ENCODE measurements at regions not wholly inside any gene's neighbourhood (a gene's known extent, or its start where the extent isn't known, plus 50 kb on each side); places are given as distances from the start of the nearest gene placed in this dataset.

DNA sequence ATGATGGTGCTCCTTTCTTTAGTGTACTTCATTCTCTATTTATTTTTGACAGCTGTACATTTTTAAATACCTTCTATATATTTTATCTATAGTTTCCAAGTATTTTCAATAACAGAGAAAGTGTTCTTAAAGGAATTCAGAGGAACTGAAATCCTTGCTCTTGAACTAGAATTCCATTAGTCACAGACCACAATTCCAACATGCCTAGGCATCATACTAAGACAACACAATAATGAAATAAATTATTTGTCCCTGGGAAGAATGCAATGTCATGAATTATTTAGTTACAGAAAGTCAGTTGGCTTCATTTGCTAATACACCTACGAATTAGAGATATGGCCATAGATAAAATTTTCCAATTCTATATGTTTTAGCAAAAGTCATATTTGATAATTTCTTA, 671.2 kb downstream of the EPHA7 start:
- Histone ChIP-seq H3K27me3 (replicated peaks) (no peaks in the 10 kb centered on the region), H3K36me3 (replicated peaks) (no peaks in the 10 kb centered on the region), H3K27ac (no peak overlapping the region), H3K4me3 (ENCODE audit: low read depth, low read length) (no peak overlapping the region)
- DNase-seq = no peak
- TF ChIP-seq, protein P1, sequence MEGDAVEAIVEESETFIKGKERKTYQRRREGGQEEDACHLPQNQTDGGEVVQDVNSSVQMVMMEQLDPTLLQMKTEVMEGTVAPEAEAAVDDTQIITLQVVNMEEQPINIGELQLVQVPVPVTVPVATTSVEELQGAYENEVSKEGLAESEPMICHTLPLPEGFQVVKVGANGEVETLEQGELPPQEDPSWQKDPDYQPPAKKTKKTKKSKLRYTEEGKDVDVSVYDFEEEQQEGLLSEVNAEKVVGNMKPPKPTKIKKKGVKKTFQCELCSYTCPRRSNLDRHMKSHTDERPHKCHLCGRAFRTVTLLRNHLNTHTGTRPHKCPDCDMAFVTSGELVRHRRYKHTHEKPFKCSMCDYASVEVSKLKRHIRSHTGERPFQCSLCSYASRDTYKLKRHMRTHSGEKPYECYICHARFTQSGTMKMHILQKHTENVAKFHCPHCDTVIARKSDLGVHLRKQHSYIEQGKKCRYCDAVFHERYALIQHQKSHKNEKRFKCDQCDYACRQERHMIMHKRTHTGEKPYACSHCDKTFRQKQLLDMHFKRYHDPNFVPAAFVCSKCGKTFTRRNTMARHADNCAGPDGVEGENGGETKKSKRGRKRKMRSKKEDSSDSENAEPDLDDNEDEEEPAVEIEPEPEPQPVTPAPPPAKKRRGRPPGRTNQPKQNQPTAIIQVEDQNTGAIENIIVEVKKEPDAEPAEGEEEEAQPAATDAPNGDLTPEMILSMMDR (IDR thresholded peaks at IDR 0.05; ENCODE audit: low read depth, low read length, missing control alignments) = no peak
- in situ Hi-C loops (cut with HindIII; ENCODE audit: low pct_ligation_motif_present, low sequenced_read_pairs) = no loop called here

DNA sequence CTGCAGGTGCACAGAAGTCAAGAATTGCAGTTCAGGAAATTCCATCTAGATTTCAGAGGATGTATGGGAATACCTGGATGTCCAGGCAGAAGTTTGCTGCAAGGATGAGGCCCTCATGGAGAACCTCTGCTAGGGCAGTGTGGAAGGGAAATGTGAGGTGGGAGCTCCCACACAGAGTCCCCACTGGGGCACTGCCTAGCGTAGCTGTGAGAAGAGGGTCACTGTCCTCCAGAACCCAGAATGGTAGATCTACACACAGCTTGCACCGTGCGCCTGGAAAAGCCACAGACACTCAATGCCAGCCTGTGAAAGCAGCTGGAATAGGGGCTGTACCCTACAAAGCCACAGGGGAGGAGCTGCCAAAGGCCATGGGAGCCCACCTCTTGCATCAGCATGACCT, 681.4 kb downstream of the EPHA7 start:
- in situ Hi-C loops (cut with HindIII; ENCODE audit: low pct_ligation_motif_present, low sequenced_read_pairs) = no loop called here
- H3K27me3 ChIP-seq (replicated peaks) = no peaks in the 10 kb centered on the region
- no peak for DNase-seq

DNA sequence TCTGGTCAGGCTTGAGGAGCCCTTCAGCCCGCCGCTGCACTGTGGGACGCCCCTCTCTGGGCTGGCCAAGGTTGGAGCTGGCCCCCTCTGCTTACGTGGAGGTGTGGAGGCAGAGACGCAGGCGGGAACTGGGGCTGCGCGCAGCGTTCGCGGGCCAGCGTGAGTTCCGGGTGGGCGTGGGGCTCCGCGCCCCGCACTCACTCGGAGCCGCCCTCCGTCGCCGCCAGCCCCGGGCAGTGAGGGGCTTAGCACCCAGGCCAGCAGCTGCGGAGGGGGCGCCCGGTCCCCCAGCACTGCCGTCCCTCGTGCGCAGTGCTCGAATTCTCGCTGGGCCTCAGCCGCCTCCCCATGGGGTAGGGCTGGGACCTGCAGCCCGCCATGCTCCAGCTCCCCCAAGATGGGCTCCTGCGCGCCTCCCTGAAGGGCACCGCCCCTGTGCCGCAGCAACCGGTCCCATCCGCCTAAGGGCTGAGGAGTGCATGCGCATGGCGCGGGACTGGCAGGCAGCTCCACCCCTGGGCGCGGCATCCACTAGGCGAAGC, 695.9 kb downstream of the EPHA7 start:
- Histone ChIP-seq H3K27ac (no peak overlapping the region), H3K36me3 (replicated peaks) (no peaks in the 10 kb centered on the region), H3K4me3 (ENCODE audit: low read depth, low read length) (peak overlapping the region; percentile 15), H3K27me3 (replicated peaks) (no peaks in the 10 kb centered on the region)
- in situ Hi-C loops (cut with HindIII; ENCODE audit: low pct_ligation_motif_present, low sequenced_read_pairs) = no loop called here
- TF ChIP-seq, protein P1 (IDR thresholded peaks at IDR 0.05; ENCODE audit: low read depth, low read length, missing control alignments) = no peak
- DNase-seq = no peak

More for the DNA sequence above, 681.4 kb downstream of the EPHA7 start:
- Histone ChIP-seq H3K4me3 (ENCODE audit: low read depth, low read length) (no peak overlapping the region), H3K27ac (no peak overlapping the region), H3K36me3 (replicated peaks) (no peaks in the 10 kb centered on the region)
- TF ChIP-seq, protein P1 (IDR thresholded peaks at IDR 0.05; ENCODE audit: low read depth, low read length, missing control alignments) = no peak

DNA sequence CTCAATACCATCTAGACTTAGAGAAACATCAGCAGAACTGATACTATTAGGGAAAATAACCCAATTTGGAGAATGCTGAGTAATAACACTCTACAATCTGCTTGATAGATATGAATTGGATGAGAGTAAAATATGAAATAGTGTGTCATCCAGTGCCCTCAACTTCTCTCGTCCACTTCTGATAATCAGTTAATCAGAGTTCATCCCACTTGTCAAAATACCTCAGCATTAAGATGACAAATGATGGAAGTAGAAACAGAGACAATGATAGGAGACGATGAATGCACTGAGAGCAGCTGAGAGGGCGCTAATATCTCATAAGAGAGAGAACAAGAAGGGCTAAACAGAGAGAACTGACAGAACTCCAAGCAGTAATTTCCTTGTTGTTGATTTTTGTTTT, 699.6 kb downstream of the EPHA7 start:
- H3K27ac ChIP-seq = no peak overlapping the region
- no peak overlapping the region for H3K4me3 ChIP-seq (ENCODE audit: low read depth, low read length)
- H3K36me3 ChIP-seq (replicated peaks) = no peaks in the 10 kb centered on the region
- DNase-seq = no peak
- in situ Hi-C loops (cut with HindIII; ENCODE audit: low pct_ligation_motif_present, low sequenced_read_pairs) = no loop called here
- TF ChIP-seq, protein P1 (IDR thresholded peaks at IDR 0.05; ENCODE audit: low read depth, low read length, missing control alignments) = no peak
- H3K27me3 ChIP-seq (replicated peaks) = no peaks in the 10 kb centered on the region

DNA sequence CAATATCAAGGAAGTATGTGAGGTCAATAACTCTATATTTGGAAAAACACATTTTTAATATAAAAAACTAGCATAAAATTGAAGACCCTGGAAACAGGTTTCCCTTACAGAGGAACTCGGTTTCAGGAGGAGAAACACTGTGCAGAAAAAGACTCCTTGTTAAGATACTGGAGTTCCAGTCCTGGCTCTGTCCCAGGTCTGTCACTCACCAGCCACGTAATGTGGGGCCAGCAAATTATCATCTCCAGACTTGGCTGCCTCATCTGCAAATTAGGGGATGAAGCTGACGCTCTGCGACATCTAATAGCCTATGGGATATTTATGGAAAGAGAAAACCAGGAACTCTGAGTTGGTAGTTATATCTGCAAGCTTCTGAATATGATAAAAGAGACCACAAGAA, 702.7 kb downstream of the EPHA7 start:
- Histone ChIP-seq H3K27me3 (replicated peaks) (no peaks in the 10 kb centered on the region), H3K4me3 (ENCODE audit: low read depth, low read length) (no peak overlapping the region), H3K27ac (no peak overlapping the region), H3K36me3 (replicated peaks) (no peaks in the 10 kb centered on the region)
- no peak for DNase-seq
- TF ChIP-seq, protein P1 (IDR thresholded peaks at IDR 0.05; ENCODE audit: low read depth, low read length, missing control alignments) = no peak
- in situ Hi-C loops (cut with HindIII; ENCODE audit: low pct_ligation_motif_present, low sequenced_read_pairs) = no loop called here

DNA sequence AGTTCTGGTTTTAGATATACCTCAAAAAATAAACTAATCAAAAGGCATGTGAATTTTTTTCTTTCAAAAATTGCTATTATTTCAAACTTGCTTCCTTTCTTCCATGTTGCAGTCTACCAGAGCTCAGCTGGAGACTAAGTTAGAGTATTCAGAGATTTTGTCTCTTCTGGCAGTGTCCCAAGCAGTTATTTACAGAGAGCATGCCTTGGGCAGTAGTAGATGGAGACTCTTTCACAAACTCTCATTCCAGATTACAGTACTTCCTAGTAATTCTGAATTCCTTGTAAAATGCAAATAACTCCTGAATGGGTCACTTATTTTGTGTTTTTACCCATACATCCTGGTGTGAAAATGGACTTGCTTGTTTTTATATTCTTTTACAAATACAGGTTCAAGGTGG, 703.4 kb downstream of the EPHA7 start:
- in situ Hi-C loops (cut with HindIII; ENCODE audit: low pct_ligation_motif_present, low sequenced_read_pairs) = no loop called here
- no peaks in the 10 kb centered on the region for H3K36me3 ChIP-seq (replicated peaks)
- H3K27ac ChIP-seq = no peak overlapping the region
- TF ChIP-seq, protein P1 (IDR thresholded peaks at IDR 0.05; ENCODE audit: low read depth, low read length, missing control alignments) = no peak
- no peaks in the 10 kb centered on the region for H3K27me3 ChIP-seq (replicated peaks)
- no peak overlapping the region for H3K4me3 ChIP-seq (ENCODE audit: low read depth, low read length)
- no peak for DNase-seq

Data from brain microvascular endothelial cell (primary cell).